ENCODE measurements at regions not wholly inside any gene's neighbourhood (a gene's known extent, or its start where the extent isn't known, plus 50 kb on each side); places are given as distances from the start of the nearest gene placed in this dataset.

GRCh38 chr11:133582326-133582725 is 50.0 kb upstream of the OPCML start:
- Histone ChIP-seq H3K27me3 (ENCODE audit: control insufficient read depth, insufficient read depth, low read length) (no peaks in the 10 kb centered on the region), H3K4me3 (ENCODE audit: low read length) (no peak overlapping the region), H3K9me3 (ENCODE audit: control insufficient read depth, insufficient read depth, low read length) (no peaks in the 10 kb centered on the region), H3K27ac (ENCODE audit: low read length) (no peak overlapping the region), H3K36me3 (ENCODE audit: control insufficient read depth, insufficient read depth, low read length) (no peaks in the 10 kb centered on the region), H3K4me1 (ENCODE audit: control insufficient read depth, insufficient read depth, low read length) (no peaks in the 10 kb centered on the region)
- TF ChIP-seq CTCF (IDR thresholded peaks at IDR 0.05): no peak
- Mint-ChIP-seq H3K4me3 (no peak overlapping the region), H3K27me3 (ENCODE audit: low read depth in 2 of 2) (no peaks in the 10 kb centered on the region), H3K4me1 (no peaks in the 10 kb centered on the region), H3K27ac (no peak overlapping the region), H3K9me3 (peaks cover 0 to 4% of the 10 kb centered on the region in 2 donors), H3K36me3 (no peaks in the 10 kb centered on the region)
- DNase-seq (no peak), ATAC-seq (no peak)
- intact Hi-C loops (cut with micrococcal nuclease): no loop called here
- 77% methylated on average over 1 of the region's 1 CpG for WGBS (ENCODE audit: insufficient coverage)
